HepG2 (cell line): ENCODE measurements at regions not wholly inside any gene's neighbourhood (a gene's known extent, or its start where the extent isn't known, plus 50 kb on each side); places are given as distances from the start of the nearest gene placed in this dataset.

Source experiments
- ATAC-seq: fragments of 200-7000 bp; cut with Tn5 transposase; 3 replicates; pipeline ENCODE4 v1.9.1; 2020; ENCODE audit warnings: mild to moderate bottlenecking, moderate library complexity
- BruUV-seq: library from RNA; stranded (reverse); fragments of 400-500 nt; replicated peaks from 2 replicates; lab custom pipeline; 2021; lab: Mats Ljungman, UMichigan
- CTCF ChIA-PET: fragments of 300-600 bp; formaldehyde crosslinking; extraction: SDS; loops from one replicate; lab custom pipeline; 2021; ENCODE audit warnings: low total read pairs, inconsistent platforms, low intra/inter-chr PET ratio; lab: Yijun Ruan, JAX
- POLR2A ChIA-PET: fragments of 350-600 bp; sonication (Branson Sonifier 250); formaldehyde crosslinking; loops from one replicate; lab custom pipeline; 2020; ENCODE audit warnings: antibody characterized with exemption, inconsistent platforms; lab: Yijun Ruan, JAX
- DNase-seq: peaks from one replicate; pipeline ENCODE4 v3.0.0-alpha.2; 2015; ENCODE audit warnings: low spot score
- FAIRE-seq: peaks from 3 replicates; lab custom pipeline; 2011; peaks lifted over from hg19 to GRCh38; lab: Jason Lieb, UNC
- H2AFZ ChIP-seq: one replicate; pipeline ENCODE4 v1.6.1; 2011; ENCODE audit warnings: low read length, inconsistent platforms
- H3K27ac ChIP-seq: fragments of 300-600 bp; 3 replicates; pipeline ENCODE4 v1.8.0; 2011; ENCODE audit warnings: mixed run types, mild to moderate bottlenecking, mixed read lengths, low read length, inconsistent platforms; ENCODE audit not compliant: insufficient read depth; ENCODE audit errors: extremely low read length
- H3K27me3 ChIP-seq, 2 experiments: fragments of 200-600 bp in 1 of 2; 2 replicates in 1 of 2; 3 replicates in 1 of 2; pipeline versions ENCODE4 v1.6.0 to v1.8.0; 2011; ENCODE audit warnings: low read length in 2 of 2, mild to moderate bottlenecking in 2 of 2, moderate library complexity in 2 of 2, inconsistent platforms in 1 of 2; ENCODE audit not compliant: insufficient read depth in 2 of 2, control insufficient read depth in 1 of 2
- H3K36me3 ChIP-seq, 2 experiments: fragments of 200-600 bp in 1 of 2; replicated peaks in 1 of 2; 2 replicates in 1 of 2; 3 replicates in 1 of 2; pipeline versions ENCODE4 v1.5.1 to v1.8.0; 2011; ENCODE audit warnings: low read length in 2 of 2, inconsistent platforms in 1 of 2; ENCODE audit not compliant: insufficient read depth in 2 of 2, control insufficient read depth in 1 of 2
- H3K4me1 ChIP-seq: 2 replicates; pipeline ENCODE4 v1.5.1; 2012; ENCODE audit warnings: low read length, inconsistent platforms; ENCODE audit not compliant: insufficient read depth
- H3K4me2 ChIP-seq: 2 replicates; pipeline ENCODE4 v1.6.0; 2011; ENCODE audit warnings: low read depth, low read length, inconsistent platforms
- H3K4me3 ChIP-seq, 3 experiments: fragments of 200-600 bp in 1 of 3; sonication (generic), shearing (Covaris generic) in 1 of 3; replicated peaks in 1 of 3; 2 replicates each; pipeline ENCODE4 v1.5.1; 2011 to 2016; ENCODE audit warnings: low read length in 3 of 3, inconsistent platforms in 2 of 3, low read depth in 2 of 3, mild to moderate bottlenecking in 2 of 3, control low read depth in 1 of 3, mixed read lengths in 1 of 3; ENCODE audit not compliant: insufficient read depth in 1 of 3
- H3K79me2 ChIP-seq: one replicate; pipeline ENCODE4 v1.6.1; 2011; ENCODE audit warnings: low read length, inconsistent platforms; ENCODE audit not compliant: insufficient read depth
- H3K9ac ChIP-seq: 2 replicates; pipeline ENCODE4 v1.6.0; 2011; ENCODE audit warnings: mild to moderate bottlenecking, low read depth, low read length, inconsistent platforms; ENCODE audit not compliant: insufficient read depth
- H3K9me3 ChIP-seq: 2 replicates; pipeline ENCODE4 v1.5.1; 2012; ENCODE audit warnings: mild to moderate bottlenecking, low read length
- H4K20me1 ChIP-seq: 2 replicates; pipeline ENCODE4 v1.6.0; 2011; ENCODE audit warnings: inconsistent platforms, mild to moderate bottlenecking, low read length, moderate library complexity; ENCODE audit not compliant: insufficient read depth
- KDM3A ChIP-seq: IDR thresholded peaks from 2 replicates; pipeline ENCODE4 v1.6.1; 2018; ENCODE audit warnings: low read depth, missing compliant biosample characterization
- MEIS1 ChIP-seq: sonication (generic); formaldehyde crosslinking; IDR thresholded peaks from 2 replicates; pipeline ENCODE4 v1.9.0; 2021; ENCODE audit warnings: mild to moderate bottlenecking, missing genetic modification reagents, moderate library complexity, borderline replicate concordance
- NAIF1 ChIP-seq: sonication (generic); formaldehyde crosslinking; IDR thresholded peaks from 2 replicates; pipeline ENCODE4 v1.5.0; 2020; ENCODE audit warnings: mild to moderate bottlenecking, missing genetic modification reagents, borderline replicate concordance
- PLSCR1 ChIP-seq: sonication (generic); formaldehyde crosslinking; IDR thresholded peaks from 2 replicates; pipeline ENCODE4 v1.5.0; 2020; ENCODE audit warnings: missing genetic modification reagents, mild to moderate bottlenecking, borderline replicate concordance
- RXRB ChIP-seq: IDR thresholded peaks from 2 replicates; pipeline ENCODE4 v1.6.1; 2016; ENCODE audit warnings: borderline replicate concordance, missing genetic modification reagents, missing compliant biosample characterization
- SIX4 ChIP-seq: sonication (generic); formaldehyde crosslinking; IDR thresholded peaks from 2 replicates; pipeline ENCODE4 v1.4.0; 2020; ENCODE audit warnings: missing genetic modification reagents
- THAP9 ChIP-seq: sonication (generic); formaldehyde crosslinking; IDR thresholded peaks from 2 replicates; pipeline ENCODE4; 2020; ENCODE audit warnings: missing genetic modification reagents, mild to moderate bottlenecking, borderline replicate concordance
- TMF1 ChIP-seq: sonication (generic); formaldehyde crosslinking; IDR thresholded peaks from 2 replicates; pipeline ENCODE4 v1.8.1; 2022; ENCODE audit warnings: low read depth, missing genetic modification reagents
- ZKSCAN1 ChIP-seq: fragments of 150-350 bp; IDR thresholded peaks from 2 replicates; pipeline ENCODE4 v1.6.1; 2014; ENCODE audit warnings: low read length
- ZNF710 ChIP-seq: sonication (generic); formaldehyde crosslinking; IDR thresholded peaks from 2 replicates; pipeline ENCODE4 v1.5.0; 2020; ENCODE audit warnings: mild to moderate bottlenecking, missing genetic modification reagents, borderline replicate concordance
- ZSCAN9 ChIP-seq: IDR thresholded peaks from 2 replicates; pipeline ENCODE4 v1.6.1; 2016; ENCODE audit warnings: borderline replicate concordance
- WGBS: methylation state at CpG from one replicate; pipeline ENCODE4 v1.1.6; 2017; ENCODE audit warnings: low lambda C conversion rate; 5-methylcytosine and 5-hydroxymethylcytosine counted together
- in situ Hi-C: cut with HindIII; loops from 2 replicates; pipeline ENCODE4 v1.10.0; 2017; ENCODE audit warnings: low pct_unique_long_range_greater_than_20kb; ENCODE audit not compliant: extremely low pct_ligation_motif_present
- intact Hi-C: fragments of 100-400 bp; cut with micrococcal nuclease; formaldehyde crosslinking; loops from one replicate; pipeline ENCODE4 v1.10.0; 2022; ENCODE audit not compliant: unreplicated experiment

GRCh38 chr2:150034665-150035064, 447.1 kb upstream of the MMADHC start (continued):
- TF ChIP-seq MEIS1 (CRISPR knock-in tag) (no peak), PLSCR1 (CRISPR knock-in tag) (no peak), ZSCAN9 (CRISPR knock-in tag) (no peak)

GRCh38 chr2:150030436-150031190, 443.0 kb upstream of the MMADHC start:
- H3K9ac ChIP-seq: no peak overlapping the region
- ChIA-PET CTCF (no interaction called here), POLR2A (no interaction called here)
- DNase-seq (no peak), ATAC-seq (no peak), FAIRE-seq (no peak)
- BruUV-seq: no TSS peak
- H3K36me3 ChIP-seq: no peaks in the 10 kb centered on the region
- no peaks in the 10 kb centered on the region for H3K27me3 ChIP-seq
- no peaks in the 10 kb centered on the region; the same call in 1 of the 2 replicates for H3K9me3 ChIP-seq
- H3K4me2 ChIP-seq: no peak overlapping the region
- no peak for TF ChIP-seq RXRB (CRISPR knock-in tag)
- no peak for TF ChIP-seq KDM3A
- TF ChIP-seq ZNF710 (CRISPR knock-in tag): no peak
- no peak for TF ChIP-seq THAP9
- TF ChIP-seq SIX4 (CRISPR knock-in tag): no peak
- no peak for TF ChIP-seq TMF1
- TF ChIP-seq NAIF1: no peak
- no peak for TF ChIP-seq ZKSCAN1
- H3K4me3 ChIP-seq: no peak overlapping the region
- 4% methylated on average over 3 of the region's 3 CpGs for WGBS
- H2AFZ ChIP-seq: no peak overlapping the region
- H4K20me1 ChIP-seq: no peaks in the 10 kb centered on the region
- no peaks in the 10 kb centered on the region for H3K79me2 ChIP-seq
- intact Hi-C loops (no loop called here), in situ Hi-C loops (no loop called here)
- no peak overlapping the region for H3K27ac ChIP-seq
- H3K4me1 ChIP-seq: no peaks in the 10 kb centered on the region
